ENCODE measurements at regions not wholly inside any gene's neighbourhood (a gene's known extent, or its start where the extent isn't known, plus 50 kb on each side); places are given as distances from the start of the nearest gene placed in this dataset.

GRCh38 chr3:135325096-135325495, 530.0 kb downstream of the EPHB1 start:
- Histone ChIP-seq H4K8ac (ENCODE audit: low read depth, low read length) (no peak overlapping the region), H2BK12ac (ENCODE audit: low read length) (no peak overlapping the region), H3K9me3 (ENCODE audit: insufficient read depth, low read depth, low read length) (no peaks in the 10 kb centered on the region), H3K27ac (ENCODE audit: low read depth, low read length) (no peak overlapping the region), H3K9ac (ENCODE audit: low read length) (no peak overlapping the region), H4K91ac (ENCODE audit: low read depth, low read length) (no peak overlapping the region), H3K79me2 (ENCODE audit: control insufficient read depth, insufficient read depth, low read length, poor library complexity) (no peaks in the 10 kb centered on the region), H4K12ac (ENCODE audit: low read depth, low read length) (no peak overlapping the region), H3K18ac (ENCODE audit: low read length) (no peak overlapping the region), H2AK5ac (ENCODE audit: low read length) (no peak overlapping the region), H2AFZ (ENCODE audit: insufficient read depth, low read length, poor library complexity) (no peak overlapping the region), H3K4me2 (ENCODE audit: low read length) (no peak overlapping the region), H2BK120ac (ENCODE audit: insufficient read depth, low read length, poor library complexity) (no peak overlapping the region), H3K4me3 (ENCODE audit: low read depth, low read length) (no peak overlapping the region), H3K36me3 (ENCODE audit: control insufficient read depth in 1 of 2, insufficient read depth in 2 of 2, low read length in 2 of 2) (no peaks in the 10 kb centered on the region), H3K23ac (ENCODE audit: low read length) (no peak overlapping the region), H3K27me3 (ENCODE audit: insufficient read depth, low read length) (no peaks in the 10 kb centered on the region), H3K4ac (ENCODE audit: low read depth, low read length) (no peak overlapping the region), H3K79me1 (ENCODE audit: low read length) (no peaks in the 10 kb centered on the region), H3K14ac (ENCODE audit: low read length) (no peak overlapping the region), H3K4me1 (ENCODE audit: control insufficient read depth in 1 of 2, insufficient read depth in 2 of 2, low read length in 2 of 2) (no peaks in the 10 kb centered on the region), H2BK5ac (ENCODE audit: low read depth, low read length, poor library complexity) (no peak overlapping the region)
- no CpG with 5 or more reads among the region's 1 CpG for WGBS (ENCODE audit: extremely low coverage, insufficient coverage, insufficient read length)
- DNase-seq, result no peak

GRCh38 chr3:135325726-135326235, 530.7 kb downstream of the EPHB1 start:
- H3K79me2 ChIP-seq (ENCODE audit: control insufficient read depth, insufficient read depth, low read length, poor library complexity), result no peaks in the 10 kb centered on the region
- H4K12ac ChIP-seq (ENCODE audit: low read depth, low read length), result no peak overlapping the region
- WGBS (ENCODE audit: extremely low coverage, insufficient coverage, insufficient read length), result no CpG with 5 or more reads among the region's 6 CpGs

GRCh38 chr3:135326851-135327250, 531.8 kb downstream of the EPHB1 start:
- no peak overlapping the region for H2BK12ac ChIP-seq (ENCODE audit: low read length)
- H3K79me1 ChIP-seq (ENCODE audit: low read length), result no peaks in the 10 kb centered on the region
- H3K9ac ChIP-seq (ENCODE audit: low read length), result no peak overlapping the region
- no peak overlapping the region for H2BK5ac ChIP-seq (ENCODE audit: low read depth, low read length, poor library complexity)
- no peaks in the 10 kb centered on the region for H3K27me3 ChIP-seq (ENCODE audit: insufficient read depth, low read length)
- H3K36me3 ChIP-seq (ENCODE audit: control insufficient read depth in 1 of 2, insufficient read depth in 2 of 2, low read length in 2 of 2), result no peaks in the 10 kb centered on the region
- H3K4me2 ChIP-seq (ENCODE audit: low read length), result no peak overlapping the region
- DNase-seq, result no peak
- no peak overlapping the region for H4K12ac ChIP-seq (ENCODE audit: low read depth, low read length)
- WGBS (ENCODE audit: extremely low coverage, insufficient coverage, insufficient read length), result no CpG with 5 or more reads among the region's 1 CpG
- no peak overlapping the region for H3K27ac ChIP-seq (ENCODE audit: low read depth, low read length)
- H4K91ac ChIP-seq (ENCODE audit: low read depth, low read length), result no peak overlapping the region
- no peaks in the 10 kb centered on the region for H3K79me2 ChIP-seq (ENCODE audit: control insufficient read depth, insufficient read depth, low read length, poor library complexity)
- no peaks in the 10 kb centered on the region for H3K4me1 ChIP-seq (ENCODE audit: control insufficient read depth in 1 of 2, insufficient read depth in 2 of 2, low read length in 2 of 2)
- no peak overlapping the region for H4K8ac ChIP-seq (ENCODE audit: low read depth, low read length)
- H3K9me3 ChIP-seq (ENCODE audit: insufficient read depth, low read depth, low read length), result no peaks in the 10 kb centered on the region
- H3K18ac ChIP-seq (ENCODE audit: low read length), result no peak overlapping the region
- H2AFZ ChIP-seq (ENCODE audit: insufficient read depth, low read length, poor library complexity), result no peak overlapping the region
- no peak overlapping the region for H3K23ac ChIP-seq (ENCODE audit: low read length)
- H3K4me3 ChIP-seq (ENCODE audit: low read depth, low read length), result no peak overlapping the region
- H3K4ac ChIP-seq (ENCODE audit: low read depth, low read length), result no peak overlapping the region
- H3K14ac ChIP-seq (ENCODE audit: low read length), result no peak overlapping the region
- no peak overlapping the region for H2AK5ac ChIP-seq (ENCODE audit: low read length)
- no peak overlapping the region for H2BK120ac ChIP-seq (ENCODE audit: insufficient read depth, low read length, poor library complexity)

More at GRCh38 chr3:135325726-135326235, 530.7 kb downstream of the EPHB1 start:
- H2BK5ac ChIP-seq (ENCODE audit: low read depth, low read length, poor library complexity), result no peak overlapping the region
- H3K9me3 ChIP-seq (ENCODE audit: insufficient read depth, low read depth, low read length), result no peaks in the 10 kb centered on the region
- no peak for DNase-seq
- no peak overlapping the region for H3K4ac ChIP-seq (ENCODE audit: low read depth, low read length)
- no peaks in the 10 kb centered on the region for H3K27me3 ChIP-seq (ENCODE audit: insufficient read depth, low read length)
- no peak overlapping the region for H3K4me3 ChIP-seq (ENCODE audit: low read depth, low read length)
- no peak overlapping the region for H4K8ac ChIP-seq (ENCODE audit: low read depth, low read length)
- no peak overlapping the region for H3K4me2 ChIP-seq (ENCODE audit: low read length)
- H3K36me3 ChIP-seq (ENCODE audit: control insufficient read depth in 1 of 2, insufficient read depth in 2 of 2, low read length in 2 of 2), result no peaks in the 10 kb centered on the region
- H3K9ac ChIP-seq (ENCODE audit: low read length), result no peak overlapping the region
- H3K27ac ChIP-seq (ENCODE audit: low read depth, low read length), result no peak overlapping the region
- no peaks in the 10 kb centered on the region for H3K4me1 ChIP-seq (ENCODE audit: control insufficient read depth in 1 of 2, insufficient read depth in 2 of 2, low read length in 2 of 2)
- H2AK5ac ChIP-seq (ENCODE audit: low read length), result no peak overlapping the region
- no peak overlapping the region for H3K23ac ChIP-seq (ENCODE audit: low read length)
- no peaks in the 10 kb centered on the region for H3K79me1 ChIP-seq (ENCODE audit: low read length)
- no peak overlapping the region for H2BK12ac ChIP-seq (ENCODE audit: low read length)
- H3K18ac ChIP-seq (ENCODE audit: low read length), result no peak overlapping the region
- no peak overlapping the region for H2BK120ac ChIP-seq (ENCODE audit: insufficient read depth, low read length, poor library complexity)
- H2AFZ ChIP-seq (ENCODE audit: insufficient read depth, low read length, poor library complexity), result no peak overlapping the region
- no peak overlapping the region for H4K91ac ChIP-seq (ENCODE audit: low read depth, low read length)
- no peak overlapping the region for H3K14ac ChIP-seq (ENCODE audit: low read length)

GRCh38 chr3:135328036-135328435, 533.0 kb downstream of the EPHB1 start:
- DNase-seq, result no peak
- H3K27me3 ChIP-seq (ENCODE audit: insufficient read depth, low read length), result no peaks in the 10 kb centered on the region
- H3K23ac ChIP-seq (ENCODE audit: low read length), result no peak overlapping the region
- H4K12ac ChIP-seq (ENCODE audit: low read depth, low read length), result no peak overlapping the region
- H3K79me2 ChIP-seq (ENCODE audit: control insufficient read depth, insufficient read depth, low read length, poor library complexity), result no peaks in the 10 kb centered on the region
- H3K79me1 ChIP-seq (ENCODE audit: low read length), result no peaks in the 10 kb centered on the region
- H3K9ac ChIP-seq (ENCODE audit: low read length), result no peak overlapping the region
- no peak overlapping the region for H2BK12ac ChIP-seq (ENCODE audit: low read length)
- WGBS (ENCODE audit: extremely low coverage, insufficient coverage, insufficient read length), result no CpG with 5 or more reads among the region's 5 CpGs
- H3K36me3 ChIP-seq (ENCODE audit: control insufficient read depth in 1 of 2, insufficient read depth in 2 of 2, low read length in 2 of 2), result no peaks in the 10 kb centered on the region
- no peak overlapping the region for H2AFZ ChIP-seq (ENCODE audit: insufficient read depth, low read length, poor library complexity)
- H3K14ac ChIP-seq (ENCODE audit: low read length), result no peak overlapping the region
- no peak overlapping the region for H4K91ac ChIP-seq (ENCODE audit: low read depth, low read length)
- no peak overlapping the region for H3K4me3 ChIP-seq (ENCODE audit: low read depth, low read length)
- no peak overlapping the region for H3K27ac ChIP-seq (ENCODE audit: low read depth, low read length)
- H3K18ac ChIP-seq (ENCODE audit: low read length), result no peak overlapping the region
- H2AK5ac ChIP-seq (ENCODE audit: low read length), result no peak overlapping the region
- H3K4ac ChIP-seq (ENCODE audit: low read depth, low read length), result no peak overlapping the region
- H3K4me2 ChIP-seq (ENCODE audit: low read length), result no peak overlapping the region
- no peak overlapping the region for H2BK5ac ChIP-seq (ENCODE audit: low read depth, low read length, poor library complexity)
- no peaks in the 10 kb centered on the region for H3K4me1 ChIP-seq (ENCODE audit: control insufficient read depth in 1 of 2, insufficient read depth in 2 of 2, low read length in 2 of 2)
- no peaks in the 10 kb centered on the region for H3K9me3 ChIP-seq (ENCODE audit: insufficient read depth, low read depth, low read length)
- no peak overlapping the region for H2BK120ac ChIP-seq (ENCODE audit: insufficient read depth, low read length, poor library complexity)
- H4K8ac ChIP-seq (ENCODE audit: low read depth, low read length), result no peak overlapping the region

Data from trophoblast cell (in vitro differentiated cells and primary cell).